ENCODE measurements at regions not wholly inside any gene's neighbourhood (a gene's known extent, or its start where the extent isn't known, plus 50 kb on each side); places are given as distances from the start of the nearest gene placed in this dataset.

- no peak for TF ChIP-seq CTCF (IDR thresholded peaks at IDR 0.05)
- TF ChIP-seq POLR2AphosphoS5 (IDR thresholded peaks at IDR 0.05) = no peak
- no peak for TF ChIP-seq EP300 (IDR thresholded peaks at IDR 0.05)
- no peak for TF ChIP-seq POLR2A (IDR thresholded peaks at IDR 0.05)
These were observed 108.7 kb upstream of the PRLR start for GRCh38 chr5:35339006-35339405.
